HPDE6-E6E7 (cell line): ENCODE measurements at regions not wholly inside any gene's neighbourhood (a gene's known extent, or its start where the extent isn't known, plus 50 kb on each side); places are given as distances from the start of the nearest gene placed in this dataset.
A peak's percentile ranks its signal among the peaks of the same experiment; 100 is the strongest.

Source experiments
- DNase-seq: peaks from one replicate; pipeline ENCODE4 v3.0.0; 2011; ENCODE audit warnings: missing footprints; ENCODE audit errors: extremely low spot score

DNA sequence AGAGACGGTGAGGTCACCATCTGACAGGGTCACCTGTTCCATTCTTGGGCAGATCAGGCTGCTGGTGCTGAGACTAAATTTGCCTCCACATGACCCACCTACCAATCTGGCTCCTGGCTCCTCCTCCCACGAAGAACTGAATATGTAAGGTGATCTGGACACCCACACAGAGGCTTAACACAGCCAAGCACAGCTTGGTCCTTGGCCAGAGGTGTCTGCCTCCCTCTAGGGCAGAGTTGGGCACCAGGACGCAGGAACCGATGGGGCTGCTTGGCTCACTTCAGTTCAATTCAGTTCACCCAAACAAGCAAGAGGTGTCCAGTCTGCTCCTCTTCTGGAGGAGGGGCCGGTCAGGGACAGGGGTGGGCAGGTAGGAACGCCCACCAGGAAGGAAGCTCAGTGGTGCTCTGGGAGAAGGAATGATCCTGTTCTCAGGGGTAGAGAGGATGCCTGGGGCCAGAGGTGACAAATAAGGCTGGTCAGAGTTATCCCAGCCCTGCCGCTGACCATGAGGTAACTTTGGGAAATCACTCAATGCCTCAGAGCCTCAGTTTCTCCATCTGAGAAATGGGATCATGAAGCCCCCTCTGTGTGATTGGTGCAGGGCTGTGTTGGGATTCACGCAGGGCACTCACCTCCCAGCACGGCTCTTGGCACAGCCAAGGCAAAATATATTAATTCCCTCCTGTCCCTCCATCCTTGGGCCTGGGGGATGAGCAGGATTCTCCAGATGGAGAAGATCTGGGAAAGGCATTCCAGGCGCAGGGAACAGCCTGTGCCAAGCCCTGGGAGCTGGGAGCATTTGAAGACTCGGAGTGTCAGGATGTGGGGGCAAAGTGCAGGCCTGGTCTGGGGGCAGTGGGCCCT lies 284.5 kb downstream of the PTPRU start:
- no peak for DNase-seq

DNA sequence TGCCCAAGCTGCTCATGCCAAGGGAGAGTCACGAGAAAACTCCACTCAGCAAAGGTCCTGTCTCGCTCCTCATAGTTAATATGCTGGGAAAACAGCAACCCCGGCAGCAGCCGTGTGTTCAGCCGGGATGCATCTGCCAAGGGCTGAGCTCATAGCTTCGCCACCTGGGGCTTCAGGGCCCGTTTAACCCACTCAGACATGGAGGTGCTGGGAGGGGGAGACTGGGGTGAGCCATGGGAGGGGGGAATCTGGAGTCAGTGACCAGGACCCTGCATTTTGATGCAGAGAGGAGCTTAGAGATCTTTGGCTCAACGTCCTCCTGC lies 283.4 kb downstream of the PTPRU start:
- DNase-seq = no peak

DNA sequence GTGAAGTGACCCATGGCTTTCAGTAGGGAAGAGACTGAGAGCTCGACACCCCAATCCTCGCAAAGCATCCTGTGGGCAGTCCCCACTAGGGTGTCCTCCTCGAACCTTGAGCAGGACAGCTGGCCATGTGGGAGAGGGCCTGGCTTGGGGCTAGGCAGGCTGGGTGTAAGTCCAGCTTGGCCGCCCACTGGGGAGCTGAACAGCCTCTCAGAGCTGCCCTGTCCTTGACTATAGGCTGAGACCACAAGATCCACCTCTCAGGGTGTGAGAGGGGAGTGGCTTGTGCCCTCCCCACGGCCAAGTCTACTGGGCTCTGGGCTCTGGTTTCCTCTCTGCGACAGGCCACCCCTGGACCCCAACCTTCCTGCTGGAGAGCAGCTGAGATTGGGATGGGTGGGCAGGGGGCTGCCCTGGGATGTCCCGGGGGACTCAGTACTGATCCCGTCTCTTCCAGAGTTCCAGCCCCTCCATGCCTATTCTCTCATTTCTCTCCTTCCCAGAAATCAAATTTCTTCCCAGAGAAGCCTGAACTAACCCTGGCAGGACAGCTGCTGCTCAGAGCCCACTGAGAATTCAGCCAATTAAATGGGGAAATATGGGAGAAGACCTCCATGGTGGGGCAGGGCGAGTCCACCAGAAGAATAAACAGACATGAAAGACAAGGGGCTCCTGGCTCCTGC lies 282.9 kb downstream of the PTPRU start:
- no peak for DNase-seq

DNA sequence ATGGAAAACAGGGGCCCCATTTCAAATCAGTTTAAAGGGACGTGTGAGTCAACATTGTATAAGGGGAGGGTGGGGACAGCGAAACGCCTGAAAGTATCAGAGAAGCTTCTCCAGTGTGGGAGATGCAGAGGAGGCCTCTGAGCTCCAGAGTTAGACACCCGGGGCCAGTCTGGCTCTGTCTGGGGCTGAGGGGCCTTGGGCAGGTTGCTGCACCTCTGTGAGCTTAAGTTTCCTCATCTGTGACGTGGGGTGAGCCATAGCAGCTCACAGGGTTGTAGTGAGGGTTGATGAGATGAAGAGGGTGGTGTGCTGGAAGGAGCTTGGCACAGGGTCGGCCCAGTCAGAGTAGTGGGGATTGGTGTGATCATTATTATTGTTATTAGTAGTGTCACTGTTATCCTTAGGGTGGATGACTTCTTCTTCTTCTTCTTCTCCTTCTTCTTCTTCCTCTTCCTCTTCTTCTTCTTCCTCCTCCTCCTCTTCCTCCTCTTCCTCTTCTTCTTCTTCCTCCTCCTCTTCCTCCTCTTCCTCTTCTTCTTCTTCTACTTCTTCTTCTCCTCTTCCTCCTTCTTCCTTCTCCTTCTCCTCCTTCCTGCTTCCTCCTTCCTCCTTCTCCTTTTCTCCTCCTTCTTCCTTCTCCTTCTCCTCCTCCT lies 282.0 kb downstream of the PTPRU start:
- no peak for DNase-seq

DNA sequence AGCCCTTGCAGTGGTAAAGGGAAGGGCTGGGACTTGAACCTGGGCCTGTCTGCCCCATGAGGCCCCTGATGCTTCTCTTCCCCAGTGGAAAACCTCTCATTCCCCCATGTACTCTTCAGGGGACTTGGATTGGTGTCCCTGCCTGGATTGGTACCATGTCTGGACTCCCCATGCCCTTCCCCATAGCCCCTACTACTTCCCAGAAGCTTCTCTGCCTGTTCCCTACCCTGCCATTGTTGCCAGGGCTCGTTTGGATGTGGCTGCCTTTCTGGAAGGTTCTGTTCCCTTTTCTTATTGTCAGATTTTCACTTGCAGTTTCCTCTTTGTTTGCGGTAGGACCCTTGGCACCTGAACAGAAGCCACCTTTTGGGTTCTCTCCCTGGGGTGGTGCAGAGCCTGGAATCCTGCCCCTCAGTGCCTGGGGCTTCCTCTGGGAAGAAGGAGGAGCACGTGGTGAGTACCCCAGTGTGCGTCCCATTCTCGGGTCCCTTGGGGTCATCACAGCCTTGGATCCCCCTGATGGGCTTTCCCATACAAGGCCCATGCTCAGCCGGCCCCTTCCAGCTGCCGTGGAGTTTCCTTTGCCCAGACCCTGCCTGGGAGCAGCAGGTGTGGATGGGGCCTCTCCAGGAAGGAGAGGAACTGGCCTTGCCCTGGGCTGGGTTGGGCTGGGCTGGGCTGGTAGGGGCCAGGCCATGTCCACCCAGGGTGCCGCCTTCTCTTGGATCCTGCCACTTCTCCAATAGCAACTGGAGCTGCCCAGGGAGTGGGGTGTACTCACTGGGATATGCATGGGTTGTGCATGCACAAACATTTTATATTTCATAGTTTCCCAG lies 281.1 kb downstream of the PTPRU start:
- no peak for DNase-seq

DNA sequence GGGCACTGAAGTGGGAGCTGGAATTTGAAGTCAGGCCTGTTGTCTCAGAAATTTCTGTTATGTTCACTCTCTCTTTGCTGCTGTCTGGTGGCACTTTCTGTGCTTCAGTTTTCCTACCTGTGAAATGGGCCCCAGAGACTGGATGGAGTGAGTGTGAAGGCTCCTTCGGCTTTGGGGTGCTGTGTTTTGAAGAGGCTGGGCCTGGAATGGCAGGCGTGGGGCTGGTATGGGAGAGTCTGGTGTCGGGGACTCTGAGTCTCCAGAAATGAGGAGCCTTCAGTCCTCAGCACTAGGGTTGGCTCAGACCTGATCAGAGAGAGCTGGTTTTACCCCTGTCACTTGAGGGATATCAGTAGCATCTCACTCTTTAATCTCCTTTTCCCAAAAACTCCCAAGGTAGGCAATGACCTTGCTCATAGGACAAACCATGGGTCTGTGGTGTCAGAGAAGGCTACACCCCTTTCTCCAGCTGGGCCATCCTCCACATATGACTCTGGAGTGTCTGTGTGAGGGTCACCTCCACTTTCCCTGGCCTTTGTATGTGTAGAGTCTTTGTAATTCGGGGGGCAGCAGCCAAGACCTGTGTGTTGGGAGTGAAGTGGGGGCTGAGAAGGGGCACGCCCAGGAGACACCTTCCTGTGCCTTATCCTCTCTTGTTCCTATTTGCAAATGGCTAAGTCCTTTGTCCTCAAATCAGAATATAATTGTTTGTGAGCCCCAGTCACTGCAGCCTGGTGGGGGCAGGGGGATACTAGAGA lies 279.9 kb downstream of the PTPRU start:
- DNase-seq = no peak

DNA sequence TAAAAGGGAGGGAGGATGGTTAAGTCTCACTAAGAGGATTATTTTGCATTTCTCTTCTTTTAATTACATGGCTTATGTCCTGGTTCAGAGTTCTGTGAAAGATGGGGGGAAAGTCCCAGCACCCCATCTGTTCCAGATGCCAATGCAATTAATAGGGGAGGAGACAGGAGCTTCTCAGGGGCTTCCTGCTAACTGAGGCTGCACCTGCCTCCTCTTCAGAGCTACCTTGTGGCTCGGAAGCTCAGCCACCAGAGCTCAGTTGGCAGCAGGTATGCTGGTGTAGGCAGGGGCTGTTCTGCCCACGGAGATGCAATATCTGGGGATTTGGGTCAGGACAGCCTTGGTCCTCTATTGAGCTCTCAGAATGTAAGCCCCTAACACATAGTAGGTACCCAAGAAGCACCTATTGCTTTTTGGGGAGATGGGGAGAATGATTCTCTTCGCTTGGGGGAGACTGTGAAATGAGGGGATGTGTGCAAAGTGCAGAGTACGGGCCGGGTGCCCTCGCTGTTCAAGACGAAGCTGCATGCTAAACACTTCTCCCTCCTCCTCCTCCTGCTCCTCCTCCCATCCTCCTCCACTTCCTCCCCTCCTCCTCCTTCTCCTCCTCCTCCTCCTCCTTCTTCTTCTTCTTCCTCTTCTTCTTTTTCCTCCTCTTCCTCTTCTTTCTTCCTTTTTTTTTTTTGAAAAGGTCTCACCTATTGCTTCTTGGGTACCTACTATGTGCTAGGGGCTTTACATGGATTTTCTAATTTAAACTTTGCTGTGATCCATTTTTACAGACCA lies 279.0 kb downstream of the PTPRU start:
- DNase-seq = no peak

DNA sequence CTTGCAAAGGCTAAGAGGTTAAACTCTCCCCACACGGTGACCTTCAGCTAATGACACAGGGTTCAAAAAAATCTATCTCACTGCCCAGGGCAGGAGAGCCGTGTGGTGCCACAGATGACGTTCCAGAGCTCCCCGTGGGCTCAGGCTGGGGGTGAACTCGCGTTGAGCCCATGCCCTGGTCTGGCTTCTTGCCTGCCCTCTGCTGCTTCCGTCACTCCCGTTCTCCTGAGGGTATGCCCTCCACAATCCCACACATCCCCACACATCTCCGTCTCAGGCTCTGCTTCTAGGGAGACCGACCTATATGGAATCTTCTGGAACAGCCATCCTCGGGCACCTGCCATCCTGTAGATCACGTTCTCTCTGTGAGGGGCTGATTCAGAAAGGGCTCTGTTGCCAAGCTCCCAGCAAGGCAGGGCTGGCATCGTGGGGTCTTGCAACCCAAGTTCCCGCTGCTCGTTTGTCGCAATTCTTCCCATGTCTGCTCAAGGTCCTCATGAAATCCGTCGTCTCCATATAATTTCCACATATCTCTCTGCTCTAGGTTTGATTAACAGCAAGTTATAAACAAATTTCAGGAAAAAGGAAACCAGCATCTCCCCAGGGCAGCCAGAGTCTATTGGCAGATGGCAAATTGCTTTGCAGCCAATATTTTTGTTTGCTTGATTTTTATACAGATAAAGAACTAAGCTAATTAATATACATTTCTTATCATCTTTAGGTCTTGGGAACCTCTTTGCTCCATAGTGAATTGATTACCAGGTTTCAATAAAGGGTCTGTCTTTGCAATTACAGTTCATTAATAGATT lies 278.2 kb downstream of the PTPRU start:
- DNase-seq = no peak

DNA sequence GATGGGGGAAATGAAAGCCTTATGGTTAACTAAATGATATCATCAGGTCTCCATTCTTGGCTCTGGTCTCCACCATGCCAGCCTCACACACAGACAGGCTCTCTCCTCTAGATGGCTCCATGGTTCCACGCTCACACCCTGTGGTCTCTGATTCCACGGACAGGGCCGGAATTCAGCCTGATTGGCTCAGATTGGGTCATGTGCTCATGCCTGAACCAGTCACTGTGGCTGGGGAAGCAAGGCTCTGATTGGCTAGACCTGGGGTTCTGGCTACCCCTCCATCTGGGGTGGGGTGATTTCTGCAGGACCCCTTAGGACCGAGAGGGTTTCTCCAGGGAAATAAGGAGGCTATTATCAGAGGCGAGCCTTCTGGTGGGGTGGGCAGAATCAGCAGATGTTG lies 277.0 kb downstream of the PTPRU start:
- DNase-seq = peak; percentile 82

DNA sequence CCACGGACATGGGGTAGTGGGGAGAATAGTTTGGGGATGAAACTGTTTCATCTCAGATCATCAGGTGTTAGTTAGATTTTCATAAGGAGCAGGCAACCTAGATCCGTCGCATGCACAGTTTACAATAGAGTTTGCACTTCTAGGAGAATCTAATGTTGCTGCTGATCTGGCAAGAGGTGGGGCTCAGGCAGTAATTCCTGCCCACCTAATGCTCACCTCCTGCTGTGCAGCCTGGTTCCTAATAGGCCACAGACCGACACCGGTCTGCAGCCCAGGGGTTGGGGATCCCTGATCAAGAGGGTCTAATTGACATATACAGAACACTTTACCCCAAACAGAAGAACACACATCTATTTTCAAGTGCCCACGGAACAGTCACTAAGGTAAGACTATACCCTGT lies 275.1 kb downstream of the PTPRU start:
- no peak for DNase-seq

DNA sequence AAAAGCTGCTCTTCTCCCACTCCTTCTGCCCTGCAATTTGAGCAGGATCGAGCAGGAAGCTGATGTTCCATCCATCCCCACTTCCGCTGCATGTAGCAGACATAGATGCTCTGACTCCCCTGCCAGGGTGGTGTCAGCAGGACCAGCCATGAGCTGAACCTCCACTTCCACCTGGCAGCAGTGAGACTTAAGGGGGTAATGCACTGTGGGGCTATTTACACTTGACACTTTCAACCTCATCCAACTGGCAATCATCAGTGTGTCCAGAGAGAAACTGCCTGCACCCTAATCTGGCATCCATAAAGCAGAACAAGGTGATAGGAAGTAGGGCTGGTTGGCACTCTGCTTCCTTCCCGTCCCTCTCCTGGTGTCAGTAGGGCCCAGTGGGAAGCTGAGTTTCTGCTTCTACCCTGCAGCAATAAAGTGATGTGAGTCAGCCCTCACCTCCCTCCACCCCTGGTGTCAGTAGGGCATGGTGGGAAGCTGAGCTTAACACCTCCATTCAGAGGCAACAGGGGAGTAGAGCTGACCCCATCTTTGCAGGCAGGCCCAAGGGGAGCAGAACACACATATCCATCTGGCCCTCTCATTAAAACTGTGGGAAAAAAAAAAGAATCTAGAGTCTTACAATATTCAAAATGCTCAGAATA lies 272.3 kb downstream of the PTPRU start:
- no peak for DNase-seq

DNA sequence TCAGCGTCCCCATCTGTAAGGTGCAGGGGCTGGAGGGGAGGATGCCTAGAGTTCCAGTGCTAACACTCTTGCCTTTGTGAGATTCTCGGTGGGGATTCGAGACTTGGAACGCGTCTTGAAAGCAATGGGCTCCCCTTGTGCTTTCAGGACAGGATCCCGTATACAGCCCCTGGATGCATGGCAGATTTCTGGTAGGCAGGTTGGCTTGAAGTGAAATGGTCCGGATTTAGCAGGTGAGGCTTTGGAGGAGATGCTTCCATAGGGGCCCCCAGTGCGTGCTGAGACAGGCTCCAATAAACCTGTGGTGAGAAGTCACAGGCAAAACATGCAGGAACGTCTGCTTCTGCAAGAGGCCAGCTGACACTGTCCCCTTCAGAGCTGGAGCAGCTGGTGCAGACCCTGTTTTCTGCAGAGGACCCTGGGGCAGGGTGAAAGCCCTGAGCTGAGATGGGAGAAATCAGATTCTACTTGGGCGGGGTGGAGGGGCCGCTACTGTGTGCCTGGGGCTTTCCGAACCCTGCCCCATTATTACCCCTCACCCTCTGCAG lies 270.4 kb downstream of the PTPRU start:
- no peak for DNase-seq

DNA sequence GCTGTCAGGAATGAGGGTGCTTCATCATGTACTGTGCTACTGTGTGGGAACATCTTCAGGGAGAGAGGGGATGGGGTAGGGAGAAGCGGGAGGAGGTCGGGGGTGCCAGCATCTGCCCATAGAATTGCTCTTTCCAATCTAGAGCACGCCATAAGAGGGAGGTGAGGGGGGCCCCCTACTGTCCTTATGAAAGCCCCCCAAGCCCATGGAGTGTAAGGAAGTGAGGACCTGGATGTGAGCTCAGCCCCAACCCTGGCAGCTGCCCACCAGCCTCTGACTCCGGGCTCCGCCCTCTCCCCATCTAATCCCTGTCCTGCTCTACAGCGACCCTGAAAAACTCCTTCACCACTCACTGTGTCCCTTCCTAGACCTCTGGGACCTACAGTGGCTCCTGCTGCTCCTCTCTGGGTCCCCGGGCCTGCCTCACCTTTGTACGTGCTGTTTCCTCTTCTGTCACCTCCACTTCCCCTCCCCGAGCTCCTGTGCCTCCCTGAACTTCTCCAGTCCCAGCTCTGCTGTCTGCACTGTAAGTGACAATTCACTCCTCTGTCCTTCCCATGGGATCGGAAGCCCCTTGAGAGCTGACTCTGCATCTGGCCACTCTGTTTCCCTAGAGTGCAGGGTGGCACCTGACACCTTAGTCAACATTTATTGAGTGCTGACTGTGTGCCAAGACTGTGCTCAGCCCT lies 269.4 kb downstream of the PTPRU start:
- no peak for DNase-seq

DNA sequence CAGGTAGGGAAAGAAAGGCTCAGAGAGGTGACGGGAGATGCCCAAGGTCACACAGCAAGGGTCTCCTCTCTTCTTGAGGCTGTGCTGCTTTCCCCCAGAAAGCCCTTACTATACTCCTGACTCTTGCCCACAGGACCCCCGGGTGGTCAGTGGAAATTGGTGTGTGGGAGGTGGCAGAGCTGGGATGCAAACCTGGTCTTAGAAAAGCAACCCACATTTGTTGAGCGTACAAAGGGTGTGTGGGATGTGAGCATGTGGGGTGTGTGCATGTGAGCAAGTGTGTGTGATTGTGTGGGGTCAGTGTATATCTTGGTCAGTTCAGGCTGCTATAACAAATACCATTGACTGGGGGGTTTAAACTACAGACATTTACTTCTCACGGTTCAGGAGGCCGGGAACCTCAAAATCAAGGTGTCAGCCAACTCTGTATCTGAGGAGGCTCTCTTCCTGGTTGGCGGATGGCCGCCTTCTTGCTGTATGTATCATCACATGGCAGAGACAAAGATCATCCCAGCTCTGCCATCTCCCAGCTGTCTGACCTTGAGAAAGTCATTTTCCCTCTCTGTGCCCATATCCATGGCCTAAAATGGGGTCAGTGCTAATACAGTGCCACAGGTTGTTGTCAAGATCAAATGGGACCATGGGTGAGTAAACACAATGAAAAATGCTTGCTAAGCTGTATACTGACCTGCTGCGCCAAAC lies 268.5 kb downstream of the PTPRU start:
- DNase-seq = no peak

DNA sequence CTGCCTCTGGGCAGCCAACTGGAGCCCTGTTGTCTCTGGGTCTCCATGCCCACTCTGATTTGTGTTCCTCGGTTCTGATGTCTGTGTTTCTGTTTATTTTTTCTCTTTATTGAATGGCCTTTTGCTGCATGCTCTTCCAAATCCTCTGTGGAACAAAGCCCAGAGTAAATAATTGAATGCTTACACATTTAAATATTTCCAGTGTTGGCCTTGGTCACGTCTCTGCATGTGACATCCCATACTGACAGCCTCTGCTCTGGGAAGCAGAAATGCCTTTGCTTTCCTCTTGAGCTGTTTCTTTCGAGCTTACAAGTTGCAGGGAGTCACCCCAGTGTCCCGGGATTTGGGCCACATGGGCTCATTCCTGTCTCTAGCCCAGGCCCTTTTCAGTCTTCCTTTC lies 267.9 kb downstream of the PTPRU start:
- no peak for DNase-seq

DNA sequence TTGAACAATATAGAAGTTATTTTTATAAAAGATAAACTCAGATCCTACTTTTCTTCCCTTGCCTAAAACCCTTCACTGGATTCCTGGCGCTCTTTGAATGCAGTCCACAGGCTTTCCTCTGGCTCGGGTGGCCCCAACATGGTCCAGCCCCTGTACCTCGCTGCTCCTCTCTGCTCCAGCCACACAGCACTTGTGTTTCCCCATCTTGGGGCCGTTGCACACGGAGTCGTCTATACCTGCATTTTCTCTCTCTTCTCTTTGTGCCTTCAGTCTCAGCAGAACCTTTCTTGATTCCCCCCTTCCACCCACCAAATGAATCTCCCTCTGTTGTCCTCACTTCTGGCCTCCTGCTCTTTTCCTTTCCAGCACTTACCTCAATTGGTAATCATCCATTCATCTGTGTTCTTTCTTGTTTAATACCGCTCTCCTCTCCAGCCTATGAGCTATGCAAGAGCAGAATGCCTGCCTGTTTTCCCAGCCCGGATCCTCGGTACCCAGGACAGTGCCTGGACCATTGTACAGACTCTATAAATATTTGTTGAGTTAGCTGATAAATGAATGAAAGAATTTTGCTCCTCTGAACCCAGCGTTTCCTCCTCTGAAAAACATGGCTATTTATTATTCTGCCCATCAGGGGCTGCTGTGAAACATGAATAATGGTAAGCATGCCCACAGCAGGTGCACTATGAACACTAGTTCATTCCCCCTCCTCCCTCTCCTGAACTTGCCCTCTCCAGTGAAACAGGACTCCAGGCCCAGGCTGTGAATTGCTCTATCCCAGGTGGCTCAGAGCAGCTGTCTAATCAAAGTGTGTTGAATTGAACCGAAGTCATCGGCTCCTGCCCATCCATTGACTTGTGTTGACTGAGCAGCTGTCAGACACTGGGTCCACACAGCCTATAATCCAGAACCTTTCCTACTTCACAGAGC lies 266.9 kb downstream of the PTPRU start:
- DNase-seq = no peak
